Endothelial cell of umbilical vein (primary cell): ENCODE measurements at regions not wholly inside any gene's neighbourhood (a gene's known extent, or its start where the extent isn't known, plus 50 kb on each side); places are given as distances from the start of the nearest gene placed in this dataset.

ENCODE experiments used
- CTCF ChIP-seq, 2 donors: IDR thresholded peaks; 1 replicate in 1 of 2; 2 replicates in 1 of 2; pipeline ENCODE4 v1.5.1; 2011; ENCODE audit warnings: low read length in 2 of 2, mild to moderate bottlenecking in 2 of 2, moderate library complexity in 2 of 2, control low read depth in 1 of 2, inconsistent platforms in 1 of 2, low read depth in 1 of 2; ENCODE audit not compliant: insufficient read depth in 1 of 2; ENCODE audit errors: extremely low read depth in 1 of 2
- MAX ChIP-seq: IDR thresholded peaks from 2 replicates; pipeline ENCODE4 v1.6.1; 2011; ENCODE audit not compliant: insufficient read depth, insufficient read length

GRCh38 chr11:104323841-104324240 lies 159.9 kb upstream of the PDGFD start:
- TF ChIP-seq CTCF (IDR thresholded peaks at IDR 0.05; ENCODE audit: extremely low read depth in 1 of 2, insufficient read depth in 1 of 2, low read depth in 1 of 2, low read length in 2 of 2) = no peak
- TF ChIP-seq MAX = no peak
